Keratinocyte (primary cell): ENCODE measurements at regions not wholly inside any gene's neighbourhood (a gene's known extent, or its start where the extent isn't known, plus 50 kb on each side); places are given as distances from the start of the nearest gene placed in this dataset.

Source experiments
- CTCF ChIP-seq, 3 experiments: IDR thresholded peaks in 1 of 3; conservative IDR thresholded peaks in 1 of 3; optimal IDR thresholded peaks in 1 of 3; 2 replicates in 2 of 3; 3 replicates in 1 of 3; pipeline versions ENCODE3 to v1.5.1; 2011; ENCODE audit warnings: low read length in 3 of 3, mild to moderate bottlenecking in 3 of 3, moderate library complexity in 2 of 3, control low read depth in 1 of 3, inconsistent platforms in 1 of 3; ENCODE audit not compliant: insufficient read depth in 2 of 3; ENCODE audit errors: extremely low read depth in 1 of 3
- EZH2 ChIP-seq: IDR thresholded peaks from one replicate; pipeline ENCODE4 v1.6.1; 2012; ENCODE audit warnings: inconsistent platforms, mild to moderate bottlenecking, low read length, moderate library complexity

GRCh38 chr6:73878403-73878802 lies 182.4 kb downstream of the CD109 start:
- TF ChIP-seq CTCF (optimal IDR thresholded peaks at IDR 0.05 in 1 of 3, IDR thresholded peaks at IDR 0.05 in 1 of 3, conservative IDR thresholded peaks at IDR 0.05 in 1 of 3; ENCODE audit: extremely low read depth in 1 of 3, insufficient read depth in 2 of 3, low read length in 3 of 3) (no peak), EZH2 (no peak)
